Suprapubic skin (tissue), 4 donors: ENCODE measurements at regions not wholly inside any gene's neighbourhood (a gene's known extent, or its start where the extent isn't known, plus 50 kb on each side); places are given as distances from the start of the nearest gene placed in this dataset.

Source experiments
- POLR2A ChIP-seq, 2 donors: fragments of 450-650 bp; IDR thresholded peaks; one replicate each; pipeline ENCODE4 v1.6.1; 2017; ENCODE audit warnings: antibody characterized with exemption in 2 of 2, mild to moderate bottlenecking in 2 of 2, moderate library complexity in 2 of 2
- POLR2AphosphoS5 ChIP-seq, 3 donors: sonication (generic); formaldehyde crosslinking; IDR thresholded peaks; one replicate each; pipeline ENCODE4 v1.6.1; 2017; ENCODE audit warnings: antibody characterized with exemption in 3 of 3
- TF ChIP-seq, protein P1 (sequence below), 2 donors: fragments of 200-600 bp in 1 of 2; fragments of 450-650 bp in 1 of 2; sonication (generic) in 1 of 2; IDR thresholded peaks; one replicate each; pipeline ENCODE4 v1.5.1; 2016 to 2019; ENCODE audit warnings: antibody characterized with exemption in 2 of 2, mild to moderate bottlenecking in 1 of 2, moderate library complexity in 1 of 2

DNA sequence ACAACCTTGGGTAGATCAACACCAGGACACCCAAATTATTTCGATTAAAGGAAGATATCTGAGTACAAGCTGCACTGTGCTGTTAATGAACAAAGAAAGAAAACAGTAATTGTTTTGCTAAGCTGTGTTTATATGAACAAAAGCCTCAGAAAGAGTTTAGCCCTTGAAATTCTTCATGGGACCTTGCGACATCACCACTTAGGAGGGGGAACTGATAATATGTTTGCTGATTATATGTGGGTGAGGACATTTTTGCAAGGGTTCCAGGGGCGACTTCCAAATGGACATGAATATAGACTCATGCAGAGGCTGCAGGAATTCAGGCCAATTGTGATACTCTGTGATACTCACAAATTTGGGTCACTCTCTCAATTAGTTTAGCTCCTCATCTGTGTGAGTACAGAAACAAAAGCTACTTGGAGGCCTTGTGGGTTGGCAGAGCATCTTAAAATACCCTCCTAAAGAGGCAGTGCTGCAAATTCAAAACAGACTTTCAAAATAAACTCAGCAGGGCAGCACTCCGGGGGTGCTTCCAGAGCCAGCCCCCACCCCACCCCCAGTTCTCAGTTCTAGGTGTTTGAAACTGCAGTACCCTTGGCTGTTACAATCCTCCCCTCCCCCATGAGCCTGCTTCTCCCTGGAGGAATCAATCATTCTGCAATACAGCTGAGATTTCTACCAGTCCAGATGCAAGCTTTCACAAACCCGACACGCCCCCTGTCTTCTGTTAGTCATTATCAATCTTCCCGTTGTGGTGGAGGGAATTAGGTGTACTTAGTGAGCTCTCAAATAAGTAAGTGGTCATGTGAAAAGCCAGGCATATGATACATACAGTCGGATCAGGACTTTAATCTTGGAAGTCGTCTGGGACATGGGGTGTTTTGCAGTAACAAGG, 97.0 kb upstream of the MBNL2 start:
- TF ChIP-seq, protein P1, sequence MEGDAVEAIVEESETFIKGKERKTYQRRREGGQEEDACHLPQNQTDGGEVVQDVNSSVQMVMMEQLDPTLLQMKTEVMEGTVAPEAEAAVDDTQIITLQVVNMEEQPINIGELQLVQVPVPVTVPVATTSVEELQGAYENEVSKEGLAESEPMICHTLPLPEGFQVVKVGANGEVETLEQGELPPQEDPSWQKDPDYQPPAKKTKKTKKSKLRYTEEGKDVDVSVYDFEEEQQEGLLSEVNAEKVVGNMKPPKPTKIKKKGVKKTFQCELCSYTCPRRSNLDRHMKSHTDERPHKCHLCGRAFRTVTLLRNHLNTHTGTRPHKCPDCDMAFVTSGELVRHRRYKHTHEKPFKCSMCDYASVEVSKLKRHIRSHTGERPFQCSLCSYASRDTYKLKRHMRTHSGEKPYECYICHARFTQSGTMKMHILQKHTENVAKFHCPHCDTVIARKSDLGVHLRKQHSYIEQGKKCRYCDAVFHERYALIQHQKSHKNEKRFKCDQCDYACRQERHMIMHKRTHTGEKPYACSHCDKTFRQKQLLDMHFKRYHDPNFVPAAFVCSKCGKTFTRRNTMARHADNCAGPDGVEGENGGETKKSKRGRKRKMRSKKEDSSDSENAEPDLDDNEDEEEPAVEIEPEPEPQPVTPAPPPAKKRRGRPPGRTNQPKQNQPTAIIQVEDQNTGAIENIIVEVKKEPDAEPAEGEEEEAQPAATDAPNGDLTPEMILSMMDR (IDR thresholded peaks at IDR 0.05): peak in 1 of 2 donors; percentile 9
- TF ChIP-seq POLR2AphosphoS5 (IDR thresholded peaks at IDR 0.05) (no peak), POLR2A (IDR thresholded peaks at IDR 0.05) (no peak)
